ENCODE measurements at regions not wholly inside any gene's neighbourhood (a gene's known extent, or its start where the extent isn't known, plus 50 kb on each side); places are given as distances from the start of the nearest gene placed in this dataset.

- TF ChIP-seq CTCF (IDR thresholded peaks at IDR 0.05), result no peak
- TF ChIP-seq POLR2A (IDR thresholded peaks at IDR 0.05), result no peak
Observed at GRCh38 chr2:121903037-121903689, 147.7 kb downstream of the TSN start.

Measured in body of pancreas (tissue), 4 donors.